Mammary epithelial cell (primary cell): ENCODE measurements at regions not wholly inside any gene's neighbourhood (a gene's known extent, or its start where the extent isn't known, plus 50 kb on each side); places are given as distances from the start of the nearest gene placed in this dataset.

Experiments
- EZH2 ChIP-seq: IDR thresholded peaks from 2 replicates; pipeline ENCODE4 v1.6.1; 2012; ENCODE audit warnings: low read length, inconsistent platforms, borderline replicate concordance
- TF ChIP-seq, protein P1 (sequence below), 2 donors: IDR thresholded peaks in 1 of 2; conservative IDR thresholded peaks in 1 of 2; 2 replicates each; pipeline ENCODE4 v1.5.1; 2011 to 2012; ENCODE audit warnings: inconsistent platforms in 2 of 2, low read length in 2 of 2, mild to moderate bottlenecking in 2 of 2, control low read depth in 1 of 2, low read depth in 1 of 2; ENCODE audit not compliant: insufficient read depth in 1 of 2; ENCODE audit errors: extremely low read depth in 1 of 2

DNA sequence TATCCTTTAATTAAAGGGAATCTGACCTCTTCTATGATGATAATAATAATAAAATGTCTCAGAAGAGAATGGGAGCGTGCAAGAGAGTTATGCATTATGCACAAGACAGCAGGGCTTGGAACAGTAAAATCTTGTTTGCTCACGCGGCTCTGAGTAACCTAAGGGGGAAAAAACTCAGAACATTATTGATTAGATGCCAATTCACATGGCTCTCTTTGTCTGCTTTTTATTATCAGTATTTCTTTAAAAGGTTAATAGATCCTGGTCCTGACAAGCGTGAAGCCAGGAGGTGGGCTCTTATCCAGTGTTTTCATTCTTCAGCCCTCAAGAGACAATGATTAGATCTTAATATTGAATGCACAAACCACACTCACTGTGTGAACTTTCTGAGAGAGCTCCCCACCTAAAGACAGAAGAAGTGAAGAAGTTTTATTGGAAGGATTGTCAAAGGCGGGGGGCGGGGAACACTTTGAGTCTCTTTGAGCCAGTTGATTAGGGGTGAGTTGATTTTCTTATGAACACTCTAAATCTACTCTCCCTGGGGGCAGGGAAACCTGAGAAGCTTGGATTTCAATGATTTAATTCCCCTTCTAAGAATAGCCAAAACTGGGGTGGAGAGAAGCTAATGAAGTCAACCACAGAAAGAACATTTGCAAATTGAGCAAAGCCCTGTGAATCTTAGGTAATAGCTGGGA is 127.5 kb upstream of the CTAGE1 start:
- TF ChIP-seq, protein P1, sequence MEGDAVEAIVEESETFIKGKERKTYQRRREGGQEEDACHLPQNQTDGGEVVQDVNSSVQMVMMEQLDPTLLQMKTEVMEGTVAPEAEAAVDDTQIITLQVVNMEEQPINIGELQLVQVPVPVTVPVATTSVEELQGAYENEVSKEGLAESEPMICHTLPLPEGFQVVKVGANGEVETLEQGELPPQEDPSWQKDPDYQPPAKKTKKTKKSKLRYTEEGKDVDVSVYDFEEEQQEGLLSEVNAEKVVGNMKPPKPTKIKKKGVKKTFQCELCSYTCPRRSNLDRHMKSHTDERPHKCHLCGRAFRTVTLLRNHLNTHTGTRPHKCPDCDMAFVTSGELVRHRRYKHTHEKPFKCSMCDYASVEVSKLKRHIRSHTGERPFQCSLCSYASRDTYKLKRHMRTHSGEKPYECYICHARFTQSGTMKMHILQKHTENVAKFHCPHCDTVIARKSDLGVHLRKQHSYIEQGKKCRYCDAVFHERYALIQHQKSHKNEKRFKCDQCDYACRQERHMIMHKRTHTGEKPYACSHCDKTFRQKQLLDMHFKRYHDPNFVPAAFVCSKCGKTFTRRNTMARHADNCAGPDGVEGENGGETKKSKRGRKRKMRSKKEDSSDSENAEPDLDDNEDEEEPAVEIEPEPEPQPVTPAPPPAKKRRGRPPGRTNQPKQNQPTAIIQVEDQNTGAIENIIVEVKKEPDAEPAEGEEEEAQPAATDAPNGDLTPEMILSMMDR (conservative IDR thresholded peaks at IDR 0.05 in 1 of 2, IDR thresholded peaks at IDR 0.05 in 1 of 2; ENCODE audit: extremely low read depth in 1 of 2, insufficient read depth in 1 of 2, low read depth in 1 of 2, low read length in 2 of 2), result no peak
- no peak for TF ChIP-seq EZH2
